Activated CD4-positive, alpha-beta T cell treated with anti-CD3 and anti-CD28 coated beads, Interleukin-2, amount 50 U/mL, for 16 hours (primary cell): ENCODE measurements at regions not wholly inside any gene's neighbourhood (a gene's known extent, or its start where the extent isn't known, plus 50 kb on each side); places are given as distances from the start of the nearest gene placed in this dataset.

Experiments
- DNase-seq: peaks from one replicate; pipeline ENCODE4 v3.0.0-alpha.2; 2020

GRCh38 chr11:37695283-37695682 lies 1097.2 kb upstream of the RAG2 start:
- DNase-seq, result no peak

GRCh38 chr11:37689951-37690350 lies 1091.9 kb upstream of the RAG2 start:
- no peak for DNase-seq

GRCh38 chr11:37688456-37688855 lies 1090.4 kb upstream of the RAG2 start:
- DNase-seq, result no peak

GRCh38 chr11:37687130-37687529 lies 1089.1 kb upstream of the RAG2 start:
- DNase-seq, result no peak

GRCh38 chr11:37671321-37671720 lies 1073.3 kb upstream of the RAG2 start:
- DNase-seq, result no peak

- no peak for DNase-seq
Measured at GRCh38 chr11:37666960-37667359, 1068.9 kb upstream of the RAG2 start.

GRCh38 chr11:37657645-37658044 lies 1059.6 kb upstream of the RAG2 start:
- DNase-seq, result no peak

GRCh38 chr11:37647767-37648166 lies 1049.7 kb upstream of the RAG2 start:
- no peak for DNase-seq

GRCh38 chr11:37643968-37644367 lies 1045.9 kb upstream of the RAG2 start:
- no peak for DNase-seq

- no peak for DNase-seq
Measured at GRCh38 chr11:37642296-37642695, 1044.3 kb upstream of the RAG2 start.

GRCh38 chr11:37632748-37633147 lies 1034.7 kb upstream of the RAG2 start:
- no peak for DNase-seq

- no peak for DNase-seq
Measured at GRCh38 chr11:37630866-37631265, 1032.8 kb upstream of the RAG2 start.

- no peak for DNase-seq
Measured at GRCh38 chr11:37623778-37624177, 1025.7 kb upstream of the RAG2 start.

GRCh38 chr11:37621662-37622061 lies 1023.6 kb upstream of the RAG2 start:
- DNase-seq, result no peak

GRCh38 chr11:37616291-37616690 lies 1018.3 kb upstream of the RAG2 start:
- no peak for DNase-seq

- no peak for DNase-seq
Measured at GRCh38 chr11:37613031-37613430, 1015.0 kb upstream of the RAG2 start.

- no peak for DNase-seq
Measured at GRCh38 chr11:37612146-37612545, 1014.1 kb upstream of the RAG2 start.

- no peak for DNase-seq
Measured at GRCh38 chr11:37605229-37605628, 1007.2 kb upstream of the RAG2 start.

GRCh38 chr11:37598381-37598780 lies 1000.3 kb upstream of the RAG2 start:
- DNase-seq, result no peak

- no peak for DNase-seq
Measured at GRCh38 chr11:37597776-37598175, 999.7 kb upstream of the RAG2 start.

- DNase-seq, result no peak
Measured at GRCh38 chr11:37595845-37596244, 997.8 kb upstream of the RAG2 start.

GRCh38 chr11:37574361-37574760 lies 976.3 kb upstream of the RAG2 start:
- no peak for DNase-seq

- DNase-seq, result no peak
Measured at GRCh38 chr11:37572491-37573171, 974.6 kb upstream of the RAG2 start.

GRCh38 chr11:37571246-37571645 lies 973.2 kb upstream of the RAG2 start:
- no peak for DNase-seq

- no peak for DNase-seq
Measured at GRCh38 chr11:37560991-37561390, 963.0 kb upstream of the RAG2 start.

GRCh38 chr11:37560346-37560745 lies 962.3 kb upstream of the RAG2 start:
- DNase-seq, result no peak
